ENCODE measurements at regions not wholly inside any gene's neighbourhood (a gene's known extent, or its start where the extent isn't known, plus 50 kb on each side); places are given as distances from the start of the nearest gene placed in this dataset.

- POLR2A ChIA-PET (ENCODE audit: unreplicated experiment), result no interaction called here
- no peaks in the 10 kb centered on the region; the same call in 1 of the 2 replicates for H3K9me3 ChIP-seq (ENCODE audit: insufficient read depth, low read depth)
- no TSS peak for BruUV-seq (replicated peaks)
- H3K36me3 ChIP-seq (ENCODE audit: low read depth), result no peaks in the 10 kb centered on the region
- H3K79me2 ChIP-seq (ENCODE audit: low read depth), result no peaks in the 10 kb centered on the region
- no peaks in the 10 kb centered on the region for H3K4me1 ChIP-seq (replicated peaks; ENCODE audit: insufficient read depth)
- TF ChIP-seq EZH2 (IDR thresholded peaks at IDR 0.05; ENCODE audit: low read depth), result no peak
- no peak for TF ChIP-seq CTCF (conservative IDR thresholded peaks at IDR 0.05)
- no peaks in the 10 kb centered on the region for H3K27me3 ChIP-seq (ENCODE audit: insufficient read depth, low read depth)
- no peak for DNase-seq
- H3F3A ChIP-seq (ENCODE audit: insufficient read depth, low read depth), result no peaks in the 10 kb centered on the region
- no peaks in the 10 kb centered on the region for H3K9me2 ChIP-seq (ENCODE audit: insufficient read depth)
- no peaks in the 10 kb centered on the region for H4K20me1 ChIP-seq (ENCODE audit: insufficient read depth)
- CTCF ChIA-PET, result no interaction called here
- intact Hi-C loops (cut with micrococcal nuclease; ENCODE audit: unreplicated experiment), result no loop called here
- H2AFZ ChIP-seq, result no peak overlapping the region
- H3K4me2 ChIP-seq, result no peak overlapping the region
- H3K4me3 ChIP-seq, result no peak overlapping the region
- no peak overlapping the region for H3K27ac ChIP-seq
These were observed 796.6 kb upstream of the ZEB2 start for GRCh38 chr2:145316496-145316895.

- intact Hi-C loops (cut with micrococcal nuclease; ENCODE audit: unreplicated experiment), result no loop called here
- no peaks in the 10 kb centered on the region for H3K36me3 ChIP-seq (ENCODE audit: low read depth)
- ChIA-PET POLR2A (ENCODE audit: unreplicated experiment) (no interaction called here), CTCF (no interaction called here)
- H3F3A ChIP-seq (ENCODE audit: insufficient read depth, low read depth), result no peaks in the 10 kb centered on the region
- no peaks in the 10 kb centered on the region for H3K27me3 ChIP-seq (ENCODE audit: insufficient read depth, low read depth)
- DNase-seq, result no peak
- no TSS peak for BruUV-seq (replicated peaks)
- no peak overlapping the region for H2AFZ ChIP-seq
- H3K27ac ChIP-seq, result no peak overlapping the region
- no peaks in the 10 kb centered on the region for H4K20me1 ChIP-seq (ENCODE audit: insufficient read depth)
- no peak for TF ChIP-seq CTCF (conservative IDR thresholded peaks at IDR 0.05)
- no peak for TF ChIP-seq EZH2 (IDR thresholded peaks at IDR 0.05; ENCODE audit: low read depth)
- H3K9me3 ChIP-seq (ENCODE audit: insufficient read depth, low read depth), result no peaks in the 10 kb centered on the region; the same call in 1 of the 2 replicates
- H3K4me3 ChIP-seq, result no peak overlapping the region
- no peaks in the 10 kb centered on the region for H3K79me2 ChIP-seq (ENCODE audit: low read depth)
- no peaks in the 10 kb centered on the region for H3K4me1 ChIP-seq (replicated peaks; ENCODE audit: insufficient read depth)
- no peak overlapping the region for H3K4me2 ChIP-seq
- H3K9me2 ChIP-seq (ENCODE audit: insufficient read depth), result no peaks in the 10 kb centered on the region
These were observed 795.1 kb upstream of the ZEB2 start for GRCh38 chr2:145315053-145315452.

- H3K27me3 ChIP-seq (ENCODE audit: insufficient read depth, low read depth), result no peaks in the 10 kb centered on the region
- no TSS peak for BruUV-seq (replicated peaks)
- H3F3A ChIP-seq (ENCODE audit: insufficient read depth, low read depth), result no peaks in the 10 kb centered on the region
- no peak overlapping the region for H2AFZ ChIP-seq
- no peak overlapping the region for H3K27ac ChIP-seq
- H3K9me3 ChIP-seq (ENCODE audit: insufficient read depth, low read depth), result no peaks in the 10 kb centered on the region; the same call in 1 of the 2 replicates
- intact Hi-C loops (cut with micrococcal nuclease; ENCODE audit: unreplicated experiment), result no loop called here
- no peaks in the 10 kb centered on the region for H3K4me1 ChIP-seq (replicated peaks; ENCODE audit: insufficient read depth)
- no peaks in the 10 kb centered on the region for H4K20me1 ChIP-seq (ENCODE audit: insufficient read depth)
- H3K4me3 ChIP-seq, result no peak overlapping the region
- H3K4me2 ChIP-seq, result no peak overlapping the region
- no peaks in the 10 kb centered on the region for H3K36me3 ChIP-seq (ENCODE audit: low read depth)
- no peaks in the 10 kb centered on the region for H3K9me2 ChIP-seq (ENCODE audit: insufficient read depth)
- ChIA-PET POLR2A (ENCODE audit: unreplicated experiment) (interaction anchor here (0.7 kb wide), 1 partner anchor 1626 kb away, joined by 3 read pairs; no protein-coding TSS in a partner anchor), CTCF (no interaction called here)
- no peaks in the 10 kb centered on the region for H3K79me2 ChIP-seq (ENCODE audit: low read depth)
- TF ChIP-seq CTCF (conservative IDR thresholded peaks at IDR 0.05), result no peak
- TF ChIP-seq EZH2 (IDR thresholded peaks at IDR 0.05; ENCODE audit: low read depth), result no peak
- no peak for DNase-seq
These were observed 794.3 kb upstream of the ZEB2 start for GRCh38 chr2:145314119-145314633.
